ENCODE measurements at regions not wholly inside any gene's neighbourhood (a gene's known extent, or its start where the extent isn't known, plus 50 kb on each side); places are given as distances from the start of the nearest gene placed in this dataset.

GRCh38 chr15:81454024-81454423 is 80.0 kb upstream of the TMC3 start:
- no peak for DNase-seq (ENCODE audit: extremely low read depth, low read depth)

DNA sequence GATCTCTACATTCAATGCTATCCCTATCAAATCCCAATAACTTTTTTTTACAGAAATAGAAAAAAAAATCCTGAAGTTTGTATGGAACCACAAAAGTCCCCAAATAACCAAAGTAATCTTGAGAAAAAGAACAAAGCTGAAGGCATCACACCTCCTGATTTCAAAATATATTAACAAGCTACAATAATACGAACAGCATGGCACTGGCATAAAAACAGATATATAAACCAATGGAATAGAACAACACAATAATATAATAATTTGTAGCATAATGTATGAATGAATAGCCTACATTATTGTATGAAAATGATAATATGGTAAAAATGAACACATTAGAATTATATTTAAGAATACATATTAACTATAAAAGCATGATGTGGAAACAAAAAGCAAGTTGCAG is 76.7 kb upstream of the TMC3 start:
- no peak for DNase-seq (ENCODE audit: extremely low read depth, low read depth)

DNA sequence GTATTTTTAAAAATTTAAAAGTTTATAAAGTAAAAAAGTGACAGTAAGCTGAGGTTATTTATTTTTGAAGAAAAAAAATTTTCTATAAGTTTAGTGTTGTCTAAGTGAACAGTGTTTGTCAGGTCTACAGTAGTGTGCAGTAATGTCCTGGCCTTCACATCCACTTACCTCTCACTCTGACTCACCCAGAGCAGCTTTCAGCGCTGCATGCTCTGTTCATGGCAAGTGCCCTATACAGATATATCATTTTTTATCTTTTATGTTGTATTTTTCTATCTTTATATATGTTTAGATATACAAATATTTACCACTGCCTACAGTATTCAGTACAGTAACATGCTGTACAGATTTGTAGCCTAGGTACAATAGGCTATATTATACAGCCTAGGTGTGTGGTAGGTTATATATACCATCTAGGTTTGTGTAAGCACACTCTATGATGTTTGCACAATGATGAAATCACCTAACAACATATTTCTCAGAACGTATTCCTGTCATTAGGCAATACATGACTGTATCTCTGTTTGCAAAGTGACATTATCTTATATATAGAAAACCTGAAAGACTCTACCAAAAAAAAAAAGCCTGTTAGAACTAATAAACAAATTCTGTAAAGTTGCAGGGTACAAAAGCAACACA is 75.9 kb upstream of the TMC3 start:
- DNase-seq (ENCODE audit: extremely low read depth, low read depth), result no peak

GRCh38 chr15:81443040-81443820 is 69.2 kb upstream of the TMC3 start:
- DNase-seq (ENCODE audit: extremely low read depth, low read depth), result no peak

DNA sequence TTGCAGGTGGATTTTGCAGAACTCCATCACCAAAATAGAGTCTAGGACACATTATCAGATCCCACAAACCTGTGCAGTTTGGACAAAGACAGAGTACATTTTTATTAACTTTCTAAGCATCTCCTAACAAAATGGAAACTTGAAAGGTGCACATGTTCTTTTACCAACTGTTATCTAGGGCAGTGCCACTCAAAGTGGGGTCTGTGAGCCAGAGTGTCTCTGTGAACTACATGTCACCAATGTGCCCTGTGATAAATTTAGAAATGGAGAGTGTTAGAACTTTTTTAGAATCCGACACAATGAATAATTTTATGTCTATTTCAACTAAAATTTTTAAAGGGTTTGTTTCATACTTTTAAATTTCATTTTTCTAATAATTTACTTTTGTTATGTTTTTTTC is 68.4 kb upstream of the TMC3 start:
- no peak for DNase-seq (ENCODE audit: extremely low read depth, low read depth)

GRCh38 chr15:81434851-81435250 is 60.8 kb upstream of the TMC3 start:
- DNase-seq (ENCODE audit: extremely low read depth, low read depth), result no peak

DNA sequence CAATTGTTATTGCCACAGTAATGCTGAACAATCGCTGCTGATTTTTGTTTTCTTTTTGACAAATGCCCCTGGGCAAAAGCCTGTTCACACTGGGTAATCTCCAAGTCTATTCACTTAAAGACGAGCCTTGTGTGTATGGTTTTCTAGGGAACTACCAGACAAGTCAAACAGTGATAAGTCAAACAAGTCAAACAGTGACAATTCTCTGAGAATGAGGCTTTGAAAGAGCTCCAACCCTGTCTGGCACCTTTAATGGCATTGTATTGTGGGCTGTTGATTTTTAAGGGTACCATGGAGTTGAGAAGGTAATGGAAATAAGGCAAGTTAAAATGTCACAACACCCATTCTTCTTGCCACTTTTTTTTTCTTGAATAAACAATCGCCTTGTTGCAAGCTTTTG is 59.4 kb upstream of the TMC3 start:
- DNase-seq (ENCODE audit: extremely low read depth, low read depth), result no peak

GRCh38 chr15:81432179-81432578 is 58.2 kb upstream of the TMC3 start:
- no peak for DNase-seq (ENCODE audit: extremely low read depth, low read depth)

DNA sequence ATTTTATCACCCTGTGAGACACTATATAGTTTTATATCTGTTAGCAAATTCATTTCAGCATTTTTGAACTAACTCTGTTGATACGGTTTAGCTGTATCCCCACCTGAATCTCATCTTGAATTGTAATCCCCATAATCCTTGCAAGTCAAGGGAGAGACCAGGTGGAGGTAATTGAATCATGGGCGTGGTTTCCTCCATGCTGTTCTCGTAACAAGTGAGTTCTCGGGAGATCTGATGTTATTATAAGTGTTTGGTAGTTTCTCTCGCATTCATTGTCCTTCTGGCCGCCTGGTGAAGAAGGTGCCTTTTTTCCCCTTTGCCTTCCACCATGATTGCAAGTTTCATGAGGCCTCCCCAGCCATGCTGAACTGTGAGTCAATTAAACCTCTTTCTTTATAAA is 53.2 kb upstream of the TMC3 start:
- DNase-seq (ENCODE audit: extremely low read depth, low read depth), result no peak

GRCh38 chr15:81425905-81426304 is 51.9 kb upstream of the TMC3 start:
- no peak for DNase-seq (ENCODE audit: extremely low read depth, low read depth)

Data from NCI-H460 (cell line).